ENCODE measurements at regions not wholly inside any gene's neighbourhood (a gene's known extent, or its start where the extent isn't known, plus 50 kb on each side); places are given as distances from the start of the nearest gene placed in this dataset.

DNA sequence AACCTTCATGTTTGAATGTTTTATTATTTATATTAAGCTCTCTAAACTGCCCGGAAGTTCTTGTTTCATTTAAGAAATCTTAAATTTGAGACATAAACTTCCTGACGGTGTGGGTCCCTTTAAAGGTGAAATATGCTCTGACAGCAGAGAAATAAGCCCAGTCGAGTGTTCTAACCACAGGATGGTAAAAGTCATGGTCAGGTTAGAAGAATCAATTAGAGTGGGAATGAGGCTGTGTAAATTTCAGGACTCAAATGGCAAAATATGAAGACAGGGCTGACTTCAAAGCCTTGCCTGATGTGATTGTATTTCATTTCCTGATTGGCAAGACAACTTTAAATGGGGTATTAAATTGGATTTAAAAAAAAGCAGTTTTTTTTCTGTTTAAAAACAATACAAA is 432.9 kb upstream of the BRINP1 start:
- Histone ChIP-seq H3K4me1 (no peaks in the 10 kb centered on the region), H3K27ac (no peak overlapping the region), H3K79me2 (no peaks in the 10 kb centered on the region), H3K36me3 (ENCODE audit: control insufficient read depth, insufficient read depth, low read length) (no peaks in the 10 kb centered on the region), H2AFZ (no peak overlapping the region), H3K9me3 (ENCODE audit: control insufficient read depth, low read length) (no peaks in the 10 kb centered on the region), H3K27me3 (ENCODE audit: control insufficient read depth, insufficient read depth, low read length) (no peaks in the 10 kb centered on the region), H3K4me2 (ENCODE audit: low read length) (no peak overlapping the region), H3K4me3 (ENCODE audit: low read depth, low read length) (no peak overlapping the region), H3K9ac (no peak overlapping the region)
- TF ChIP-seq, protein P1, sequence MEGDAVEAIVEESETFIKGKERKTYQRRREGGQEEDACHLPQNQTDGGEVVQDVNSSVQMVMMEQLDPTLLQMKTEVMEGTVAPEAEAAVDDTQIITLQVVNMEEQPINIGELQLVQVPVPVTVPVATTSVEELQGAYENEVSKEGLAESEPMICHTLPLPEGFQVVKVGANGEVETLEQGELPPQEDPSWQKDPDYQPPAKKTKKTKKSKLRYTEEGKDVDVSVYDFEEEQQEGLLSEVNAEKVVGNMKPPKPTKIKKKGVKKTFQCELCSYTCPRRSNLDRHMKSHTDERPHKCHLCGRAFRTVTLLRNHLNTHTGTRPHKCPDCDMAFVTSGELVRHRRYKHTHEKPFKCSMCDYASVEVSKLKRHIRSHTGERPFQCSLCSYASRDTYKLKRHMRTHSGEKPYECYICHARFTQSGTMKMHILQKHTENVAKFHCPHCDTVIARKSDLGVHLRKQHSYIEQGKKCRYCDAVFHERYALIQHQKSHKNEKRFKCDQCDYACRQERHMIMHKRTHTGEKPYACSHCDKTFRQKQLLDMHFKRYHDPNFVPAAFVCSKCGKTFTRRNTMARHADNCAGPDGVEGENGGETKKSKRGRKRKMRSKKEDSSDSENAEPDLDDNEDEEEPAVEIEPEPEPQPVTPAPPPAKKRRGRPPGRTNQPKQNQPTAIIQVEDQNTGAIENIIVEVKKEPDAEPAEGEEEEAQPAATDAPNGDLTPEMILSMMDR (IDR thresholded peaks at IDR 0.05) = no peak

- TF ChIP-seq, protein P1 (IDR thresholded peaks at IDR 0.05) = no peak
Observed at GRCh38 chr9:119801311-119801710, 432.1 kb upstream of the BRINP1 start.

DNA sequence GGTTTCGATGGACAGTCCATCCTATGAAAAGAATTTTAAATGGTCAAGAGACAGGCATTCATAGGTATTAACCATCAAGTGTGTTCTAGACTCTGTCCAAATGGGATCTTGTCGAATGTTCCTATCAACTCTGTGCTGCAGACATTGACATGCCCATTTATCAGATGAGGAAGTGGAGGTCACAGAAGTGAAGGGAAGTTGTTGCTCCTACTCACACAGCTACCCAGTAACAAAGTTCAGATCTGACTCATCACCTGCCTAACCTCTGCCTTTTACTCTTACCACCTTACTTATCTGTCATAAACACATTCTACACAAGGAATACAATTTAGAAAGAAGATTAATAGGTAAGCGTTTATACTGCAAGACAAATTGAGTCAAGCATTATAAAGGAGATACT is 426.2 kb upstream of the BRINP1 start:
- Histone ChIP-seq H3K79me2 (no peaks in the 10 kb centered on the region), H3K4me1 (no peaks in the 10 kb centered on the region), H3K9ac (no peak overlapping the region), H3K36me3 (ENCODE audit: control insufficient read depth, insufficient read depth, low read length) (no peaks in the 10 kb centered on the region), H3K9me3 (ENCODE audit: control insufficient read depth, low read length) (no peaks in the 10 kb centered on the region), H2AFZ (no peak overlapping the region), H3K4me2 (ENCODE audit: low read length) (no peak overlapping the region), H3K27ac (no peak overlapping the region), H3K27me3 (ENCODE audit: control insufficient read depth, insufficient read depth, low read length) (no peaks in the 10 kb centered on the region), H3K4me3 (ENCODE audit: low read depth, low read length) (no peak overlapping the region)
- TF ChIP-seq, protein P1 (IDR thresholded peaks at IDR 0.05) = no peak

More at GRCh38 chr9:119801311-119801710, 432.1 kb upstream of the BRINP1 start:
- Histone ChIP-seq H2AFZ (no peak overlapping the region), H3K27me3 (ENCODE audit: control insufficient read depth, insufficient read depth, low read length) (no peaks in the 10 kb centered on the region), H3K4me2 (ENCODE audit: low read length) (no peak overlapping the region), H3K4me1 (no peaks in the 10 kb centered on the region), H3K9me3 (ENCODE audit: control insufficient read depth, low read length) (no peaks in the 10 kb centered on the region), H3K4me3 (ENCODE audit: low read depth, low read length) (no peak overlapping the region), H3K9ac (no peak overlapping the region), H3K79me2 (no peaks in the 10 kb centered on the region), H3K27ac (no peak overlapping the region), H3K36me3 (ENCODE audit: control insufficient read depth, insufficient read depth, low read length) (no peaks in the 10 kb centered on the region)

GRCh38 chr9:119794836-119795235 is 425.6 kb upstream of the BRINP1 start:
- TF ChIP-seq, protein P1 (IDR thresholded peaks at IDR 0.05) = no peak
- Histone ChIP-seq H3K4me2 (ENCODE audit: low read length) (no peak overlapping the region), H3K9ac (no peak overlapping the region), H3K27me3 (ENCODE audit: control insufficient read depth, insufficient read depth, low read length) (no peaks in the 10 kb centered on the region), H3K79me2 (no peaks in the 10 kb centered on the region), H3K9me3 (ENCODE audit: control insufficient read depth, low read length) (no peaks in the 10 kb centered on the region), H3K4me3 (ENCODE audit: low read depth, low read length) (no peak overlapping the region), H3K4me1 (no peaks in the 10 kb centered on the region), H3K36me3 (ENCODE audit: control insufficient read depth, insufficient read depth, low read length) (no peaks in the 10 kb centered on the region), H3K27ac (no peak overlapping the region), H2AFZ (no peak overlapping the region)

DNA sequence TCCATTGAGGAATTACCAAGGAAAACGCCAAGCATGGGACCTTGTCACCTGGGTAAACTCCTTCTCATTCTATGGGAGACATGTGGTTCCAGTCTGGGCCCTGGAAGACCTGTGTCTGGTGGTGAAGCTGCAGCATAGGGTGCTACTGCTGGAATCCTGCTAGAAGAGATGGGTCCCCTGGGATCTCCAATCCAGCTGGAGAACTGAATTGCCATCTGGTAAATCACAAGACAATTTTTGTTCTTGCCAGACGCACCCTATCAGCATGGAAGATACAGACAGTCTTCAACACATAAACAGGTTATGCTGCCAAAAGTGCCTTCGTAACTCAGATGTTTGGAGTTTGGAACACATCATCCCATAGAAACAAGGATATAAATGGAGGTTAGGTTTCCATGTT is 424.0 kb upstream of the BRINP1 start:
- Histone ChIP-seq H3K27ac (no peak overlapping the region), H3K4me2 (ENCODE audit: low read length) (no peak overlapping the region), H2AFZ (no peak overlapping the region), H3K4me1 (no peaks in the 10 kb centered on the region), H3K36me3 (ENCODE audit: control insufficient read depth, insufficient read depth, low read length) (no peaks in the 10 kb centered on the region), H3K4me3 (ENCODE audit: low read depth, low read length) (no peak overlapping the region), H3K9ac (no peak overlapping the region), H3K27me3 (ENCODE audit: control insufficient read depth, insufficient read depth, low read length) (no peaks in the 10 kb centered on the region), H3K9me3 (ENCODE audit: control insufficient read depth, low read length) (no peaks in the 10 kb centered on the region), H3K79me2 (no peaks in the 10 kb centered on the region)
- TF ChIP-seq, protein P1 (IDR thresholded peaks at IDR 0.05) = no peak
